Right renal cortex interstitium (tissue), 3 donors: ENCODE measurements at regions not wholly inside any gene's neighbourhood (a gene's known extent, or its start where the extent isn't known, plus 50 kb on each side); places are given as distances from the start of the nearest gene placed in this dataset.

Source experiments
- DNase-seq, 3 donors: peaks; one replicate each; pipeline ENCODE4 v3.0.0-alpha.2; 2013; ENCODE audit warnings: low read depth in 3 of 3, low spot score in 2 of 3

- DNase-seq = no peak
These were observed 345.7 kb downstream of the GLRX3 start for GRCh38 chr10:130481936-130482335.

- no peak for DNase-seq
These were observed 347.7 kb downstream of the GLRX3 start for GRCh38 chr10:130483691-130484467.

DNA sequence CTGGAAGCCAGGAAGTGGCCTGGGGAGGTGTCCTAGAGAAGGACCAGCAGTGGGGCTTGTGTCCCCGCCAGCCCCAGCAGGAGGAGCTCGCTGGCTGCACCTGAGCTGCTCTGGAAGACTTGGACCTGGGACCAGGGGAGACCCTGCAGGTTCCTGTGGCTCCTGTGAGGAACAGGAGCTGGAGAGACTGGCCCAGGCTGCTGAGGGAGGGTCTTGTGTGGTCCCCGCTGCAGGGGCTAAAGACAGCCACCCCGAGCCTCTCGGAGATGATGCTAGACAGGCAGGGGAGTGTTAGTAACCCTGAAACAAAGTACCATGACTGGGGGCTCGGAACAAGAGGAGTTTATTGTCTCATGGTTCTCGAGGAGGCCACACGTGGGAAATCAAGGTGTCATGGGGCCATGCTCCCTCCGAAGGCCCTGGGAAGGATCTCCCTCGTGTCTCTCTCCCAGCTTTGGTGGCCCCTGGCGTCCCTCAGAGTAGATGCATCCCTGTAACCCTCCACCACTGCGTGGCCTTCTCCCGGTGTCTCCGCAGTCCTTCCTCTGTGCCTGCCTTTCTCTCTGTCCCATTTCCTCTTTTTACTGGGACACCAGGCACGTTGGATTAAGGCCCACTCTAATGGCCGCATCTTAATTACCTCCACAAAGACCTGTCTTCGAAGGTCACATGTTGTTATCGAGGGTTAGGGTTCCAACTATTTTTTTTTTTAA is 348.4 kb downstream of the GLRX3 start:
- DNase-seq = no peak

DNA sequence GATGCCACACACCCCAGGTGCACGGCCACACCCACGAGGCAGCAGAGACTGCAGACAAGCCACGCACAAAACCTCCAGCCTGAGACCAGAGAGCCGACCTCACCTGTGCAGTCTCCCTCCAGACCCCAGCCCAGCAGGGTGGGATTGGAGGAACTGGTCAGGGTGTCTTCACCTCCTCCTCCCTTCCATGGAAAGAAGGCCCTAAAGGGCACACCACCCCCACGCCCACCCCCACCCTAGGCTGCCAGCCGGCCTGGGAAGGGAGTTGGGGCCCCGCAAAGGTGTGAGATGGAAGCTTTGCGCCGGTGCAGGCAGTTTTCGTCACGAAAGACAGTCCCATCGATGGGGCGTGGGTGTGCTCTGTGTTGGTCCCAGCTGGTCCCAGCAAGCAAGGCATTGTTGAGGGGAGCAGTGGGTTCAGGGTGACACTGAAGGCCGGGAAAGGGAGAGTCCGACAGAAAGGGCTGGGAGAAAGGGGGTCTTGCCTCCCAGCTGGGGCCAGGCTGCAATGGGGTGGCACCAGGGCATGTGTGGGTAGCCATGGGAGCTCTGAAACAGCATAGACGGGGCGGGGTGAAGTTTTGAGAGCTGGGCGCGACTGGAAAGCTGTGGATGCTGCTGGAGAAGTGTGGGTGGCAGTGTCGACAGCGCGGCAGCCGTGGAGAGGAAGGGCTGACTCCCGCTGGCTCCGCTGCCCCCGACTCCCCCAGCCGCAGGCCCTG is 349.2 kb downstream of the GLRX3 start:
- no peak for DNase-seq

GRCh38 chr10:130485958-130486895 is 350.0 kb downstream of the GLRX3 start:
- DNase-seq = no peak

DNA sequence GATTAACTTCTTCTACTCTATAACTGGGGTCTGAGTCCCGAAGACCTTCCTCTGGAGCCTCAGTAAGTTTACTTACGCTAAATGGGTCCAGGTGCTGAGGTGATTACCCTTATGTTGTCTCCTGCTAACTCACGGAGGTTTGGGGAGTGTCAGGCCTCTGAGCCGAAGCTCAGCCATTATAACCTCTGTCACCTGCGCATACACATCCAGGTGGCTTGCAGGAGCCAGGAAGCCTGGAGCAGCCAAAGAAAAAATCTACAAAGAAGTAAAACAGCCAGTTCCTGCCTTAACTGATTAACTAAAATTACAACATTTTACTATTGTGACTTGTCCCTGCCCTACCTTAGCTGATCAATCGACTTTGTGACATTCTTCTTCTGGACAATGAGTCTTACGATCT is 350.7 kb downstream of the GLRX3 start:
- no peak for DNase-seq

DNA sequence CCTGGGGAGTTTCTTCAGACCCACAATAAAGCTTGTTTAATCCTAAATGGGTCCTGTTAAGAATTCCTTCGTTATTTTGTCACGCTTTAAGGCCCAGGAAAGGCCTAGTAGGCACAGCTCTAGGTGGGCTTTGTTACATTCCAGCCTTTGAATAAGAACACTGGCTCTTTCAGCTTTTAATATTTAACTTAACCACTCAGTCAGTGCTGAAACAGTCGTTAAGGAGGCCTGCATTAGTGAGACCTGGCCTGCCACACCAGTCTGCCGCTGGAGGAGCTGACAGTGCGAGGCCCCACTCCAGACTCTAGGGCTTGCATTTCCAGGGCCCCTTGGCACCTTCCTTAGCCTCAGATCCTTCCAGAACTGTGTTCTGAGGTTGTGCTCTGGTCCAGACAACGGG is 351.4 kb downstream of the GLRX3 start:
- no peak for DNase-seq

- DNase-seq = no peak
These were observed 353.7 kb downstream of the GLRX3 start for GRCh38 chr10:130489891-130490290.

GRCh38 chr10:130491011-130491692 is 355.0 kb downstream of the GLRX3 start:
- DNase-seq = no peak

DNA sequence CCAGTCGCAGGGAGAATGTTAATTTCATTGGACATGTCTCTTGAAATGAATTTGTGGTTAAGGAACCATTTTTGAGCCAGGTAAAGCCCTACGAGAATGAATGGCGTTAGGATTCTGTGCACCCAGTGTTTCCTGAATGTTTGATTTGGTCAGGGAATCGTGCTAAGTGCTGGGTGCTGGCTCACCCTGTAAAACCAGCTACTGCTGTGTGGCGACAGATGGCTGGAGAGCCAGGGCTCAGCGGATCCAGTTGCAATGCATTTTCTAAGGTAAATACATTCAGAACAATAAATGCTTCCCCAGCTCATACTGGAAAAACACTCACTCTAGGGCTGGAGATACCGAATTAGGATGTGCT is 355.5 kb downstream of the GLRX3 start:
- no peak for DNase-seq

- DNase-seq = no peak
These were observed 356.2 kb downstream of the GLRX3 start for GRCh38 chr10:130492266-130492934.

- no peak for DNase-seq
These were observed 356.8 kb downstream of the GLRX3 start for GRCh38 chr10:130493021-130493420.

DNA sequence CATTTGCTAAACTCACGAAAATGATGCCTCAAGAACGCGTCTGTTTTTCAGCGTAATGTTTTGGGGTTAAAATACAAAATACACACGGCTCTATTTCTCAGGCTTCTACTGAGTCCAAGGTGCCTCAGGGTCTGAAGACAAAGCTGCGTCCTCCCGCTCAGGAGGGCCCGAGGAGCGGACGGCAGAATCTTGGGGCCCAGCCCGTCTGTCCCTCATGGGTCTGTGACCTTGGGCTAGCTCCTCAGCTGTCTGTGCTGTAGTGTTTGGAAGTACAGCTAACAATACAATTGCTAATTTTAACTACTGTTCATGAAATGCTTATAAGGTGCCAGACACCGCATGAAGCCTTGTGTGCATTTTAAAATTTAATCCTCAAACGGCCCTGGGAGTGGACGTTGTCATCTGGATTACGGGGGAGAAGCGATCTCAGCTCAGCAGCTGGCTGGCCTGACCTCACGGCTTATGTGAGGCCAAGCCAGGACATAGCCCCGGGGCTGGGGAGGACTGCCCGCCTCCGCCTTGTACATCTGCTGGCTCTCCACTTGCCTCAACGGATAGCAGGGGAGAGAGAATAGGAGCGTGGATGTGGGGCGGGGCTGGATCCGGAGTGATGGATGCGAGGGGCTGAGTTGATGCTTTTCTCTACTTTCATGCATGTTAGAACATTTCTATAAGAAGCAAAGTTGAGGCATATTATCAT is 357.4 kb downstream of the GLRX3 start:
- no peak for DNase-seq

DNA sequence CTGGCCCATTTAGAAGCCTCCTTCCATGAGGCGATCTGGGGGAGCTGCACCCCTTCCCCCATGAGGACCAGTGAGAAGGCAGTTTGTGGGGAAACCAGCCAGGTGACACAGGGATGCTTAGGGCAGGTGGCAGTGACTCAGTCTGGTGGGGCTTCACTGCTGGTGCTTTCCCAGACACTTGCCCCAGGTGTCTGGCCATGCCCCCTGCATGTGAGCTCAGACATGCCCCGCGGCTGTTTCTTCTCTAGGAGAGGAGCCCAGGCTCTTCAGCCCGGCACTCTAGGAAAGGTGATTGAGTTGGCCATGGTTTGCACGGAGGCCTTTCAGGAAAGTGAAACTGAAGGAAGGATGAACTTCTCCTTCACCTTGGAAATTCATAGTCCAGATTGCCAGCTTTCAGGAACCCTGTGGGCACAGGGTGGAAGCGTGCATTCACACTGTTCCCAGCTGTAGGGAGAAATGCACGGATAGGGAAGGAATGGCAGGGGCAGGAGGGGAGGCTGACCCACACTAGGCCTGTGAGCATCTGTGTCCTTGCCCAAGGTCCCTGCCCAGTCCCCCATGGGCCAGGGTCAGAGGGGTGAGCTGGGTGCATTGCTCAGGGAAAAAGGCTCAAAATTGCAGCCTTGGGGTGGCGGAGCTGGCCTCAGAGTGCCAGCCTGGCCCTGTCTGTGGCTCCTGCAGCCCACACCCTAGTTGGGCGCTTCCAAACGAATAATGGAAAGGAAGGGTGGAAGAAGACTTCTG is 359.1 kb downstream of the GLRX3 start:
- DNase-seq = no peak

DNA sequence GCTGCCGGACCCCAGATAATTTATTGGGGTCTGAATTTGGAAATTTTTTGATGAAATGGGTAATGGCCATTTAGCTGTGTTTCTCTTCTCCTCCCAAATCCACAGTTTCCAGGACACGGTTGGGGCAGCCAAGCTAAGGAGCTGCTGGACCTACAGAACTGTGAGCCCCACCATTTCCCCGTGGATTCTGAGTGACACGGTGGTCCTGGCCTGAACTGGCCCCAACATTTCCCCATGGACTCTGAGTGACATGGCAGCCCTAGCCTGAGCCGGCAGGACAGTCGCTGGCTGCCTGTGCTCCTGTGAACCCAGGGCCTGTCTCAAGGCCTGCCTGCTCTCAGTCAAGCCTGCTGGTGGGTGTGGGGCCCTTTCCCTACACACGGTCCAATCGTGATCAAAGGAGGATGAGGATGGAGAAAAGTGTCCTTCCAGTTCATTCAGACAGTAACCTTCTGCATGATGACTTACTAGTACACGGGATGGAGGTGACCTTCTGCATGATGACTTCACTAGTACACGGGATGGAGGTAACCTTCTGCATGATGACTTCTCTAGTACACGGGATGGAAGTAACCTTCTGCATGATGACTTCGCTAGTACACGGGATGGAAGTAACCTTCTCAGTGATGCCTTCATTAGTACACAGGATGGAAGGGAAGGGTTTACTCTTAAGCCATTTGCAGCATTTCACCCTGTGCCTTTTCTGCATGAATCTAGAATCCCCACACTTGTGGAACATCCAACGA is 359.9 kb downstream of the GLRX3 start:
- no peak for DNase-seq

DNA sequence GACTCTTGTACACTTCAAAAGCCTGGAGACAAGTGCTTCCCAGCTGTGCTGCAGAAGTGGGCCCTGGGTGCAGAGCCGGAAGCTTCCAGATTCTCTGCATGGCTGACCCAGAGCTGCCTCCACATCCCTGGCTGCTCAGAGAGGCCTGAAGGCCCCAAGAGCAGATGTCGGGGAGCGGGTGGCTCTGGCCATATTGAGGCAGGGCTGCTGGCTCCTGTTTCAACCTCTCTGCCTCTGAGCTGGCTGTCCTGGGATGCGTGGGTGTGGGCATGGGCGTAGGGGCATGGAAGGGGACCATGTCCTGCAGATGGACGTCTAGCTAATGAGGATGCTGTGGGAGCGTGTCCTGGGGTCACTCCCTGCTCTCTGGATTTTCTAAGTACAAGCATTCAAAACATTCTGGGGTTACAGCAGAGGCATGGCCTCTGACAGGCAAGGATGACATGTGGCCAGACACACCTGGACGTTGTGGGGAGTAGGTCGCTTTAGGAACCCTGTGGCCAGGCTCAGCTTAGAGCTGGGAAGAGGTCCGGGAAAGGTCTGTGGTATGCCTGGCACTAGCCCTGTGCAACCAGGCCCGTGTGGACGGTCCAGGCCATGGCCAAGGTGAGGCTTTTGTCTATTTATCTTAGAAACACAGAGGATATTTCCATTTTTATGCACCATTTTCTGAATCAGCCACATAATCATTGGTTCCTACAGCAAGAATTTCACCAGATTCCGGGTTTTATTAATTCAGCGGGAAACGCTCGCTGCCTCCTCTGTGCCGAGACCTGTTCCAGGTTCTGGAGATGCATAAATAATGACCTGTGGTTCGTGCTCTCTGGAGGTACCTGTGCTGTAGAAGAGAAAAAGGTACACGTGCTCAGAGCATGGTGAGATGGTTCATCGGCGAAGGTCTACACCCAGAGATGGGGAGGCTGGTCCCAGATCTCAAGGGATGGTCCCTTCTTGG is 361.1 kb downstream of the GLRX3 start:
- DNase-seq = no peak
